Liver (tissue), 8 donors: ENCODE measurements at regions not wholly inside any gene's neighbourhood (a gene's known extent, or its start where the extent isn't known, plus 50 kb on each side); places are given as distances from the start of the nearest gene placed in this dataset.

Experiments
- DNase-seq: peaks from one replicate; pipeline ENCODE4 v3.0.0-alpha.2; 2017; ENCODE audit warnings: low spot score
- H3K27ac ChIP-seq, 2 donors: one replicate each; pipeline ENCODE4 v1.7.0; 2013; ENCODE audit warnings: inconsistent platforms in 2 of 2, low read length in 2 of 2, control low read depth in 1 of 2, low read depth in 1 of 2, mild to moderate bottlenecking in 1 of 2
- H3K27me3 ChIP-seq, 4 donors: one replicate each; pipeline versions ENCODE4 v1.6.1 to v1.7.0; 2013; ENCODE audit warnings: low read length in 3 of 4, inconsistent platforms in 1 of 4, mild to moderate bottlenecking in 1 of 4, moderate library complexity in 1 of 4; ENCODE audit not compliant: control insufficient read depth in 4 of 4, insufficient read depth in 4 of 4
- H3K36me3 ChIP-seq, 4 donors: one replicate each; pipeline versions ENCODE4 v1.6.1 to v1.7.0; 2013; ENCODE audit warnings: low read length in 3 of 4, mild to moderate bottlenecking in 3 of 4, low read depth in 1 of 4, moderate library complexity in 1 of 4; ENCODE audit not compliant: control insufficient read depth in 4 of 4, insufficient read depth in 3 of 4
- H3K4me1 ChIP-seq, 4 donors: one replicate each; pipeline versions ENCODE4 v1.6.1 to v1.7.0; 2013; ENCODE audit warnings: low read length in 3 of 4, mild to moderate bottlenecking in 3 of 4, moderate library complexity in 1 of 4; ENCODE audit not compliant: control insufficient read depth in 4 of 4, insufficient read depth in 4 of 4
- H3K4me3 ChIP-seq, 3 donors: one replicate each; pipeline versions ENCODE4 v1.6.1 to v1.7.0; 2013; ENCODE audit warnings: low read length in 3 of 3, control low read depth in 1 of 3, low read depth in 1 of 3, mild to moderate bottlenecking in 1 of 3
- H3K9ac ChIP-seq, 2 donors: one replicate each; pipeline ENCODE4 v1.7.0; 2013; ENCODE audit warnings: low read length in 2 of 2, mild to moderate bottlenecking in 2 of 2, moderate library complexity in 2 of 2, control low read depth in 1 of 2, low read depth in 1 of 2
- H3K9me3 ChIP-seq, 4 donors: one replicate each; pipeline versions ENCODE4 v1.6.1 to v1.7.0; 2013; ENCODE audit warnings: low read length in 3 of 4; ENCODE audit not compliant: control insufficient read depth in 4 of 4
- EGR1 ChIP-seq, 2 donors: IDR thresholded peaks; 2 replicates each; pipeline ENCODE4 v1.6.1; 2016 to 2018; ENCODE audit warnings: antibody characterized with exemption in 2 of 2, low read depth in 2 of 2
- FOXA1 ChIP-seq: IDR thresholded peaks from 2 replicates; pipeline ENCODE4 v1.6.1; 2016; ENCODE audit warnings: antibody characterized with exemption
- FOXA2 ChIP-seq: IDR thresholded peaks from 2 replicates; pipeline ENCODE4 v1.6.1; 2016; ENCODE audit warnings: antibody characterized with exemption
- GABPA ChIP-seq, 2 donors: IDR thresholded peaks in 1 of 2; conservative IDR thresholded peaks in 1 of 2; 2 replicates each; pipeline ENCODE4 v1.6.1; 2016; ENCODE audit warnings: antibody characterized with exemption in 2 of 2, mild to moderate bottlenecking in 1 of 2, moderate library complexity in 1 of 2
- HNF4A ChIP-seq, 2 donors: conservative IDR thresholded peaks; 2 replicates each; pipeline ENCODE4 v1.6.1; 2016; ENCODE audit warnings: antibody characterized with exemption in 2 of 2, mild to moderate bottlenecking in 2 of 2
- RAD21 ChIP-seq, 2 donors: IDR thresholded peaks; 2 replicates each; pipeline ENCODE4 v1.6.1; 2016; ENCODE audit warnings: antibody characterized with exemption in 2 of 2, mild to moderate bottlenecking in 2 of 2
- RXRA ChIP-seq, 2 donors: IDR thresholded peaks; 2 replicates each; pipeline ENCODE4 v1.6.1; 2017 to 2018; ENCODE audit warnings: antibody characterized with exemption in 2 of 2, mild to moderate bottlenecking in 1 of 2
- SP1 ChIP-seq: IDR thresholded peaks from 2 replicates; pipeline ENCODE4 v1.6.1; 2018; ENCODE audit warnings: antibody characterized with exemption, mild to moderate bottlenecking
- WGBS: extraction: QIAGEN DNeasy Blood & Tissue Kit; methylation state at CpG from one replicate; pipeline ENCODE4 v1.1.7; 2013; 5-methylcytosine and 5-hydroxymethylcytosine counted together
- TF ChIP-seq, protein P1 (sequence below): IDR thresholded peaks from 2 replicates; pipeline ENCODE4 v1.6.1; 2016; ENCODE audit warnings: antibody characterized with exemption
- TF ChIP-seq, protein P2 (sequence below): IDR thresholded peaks from 2 replicates; pipeline ENCODE4 v1.6.1; 2016; ENCODE audit warnings: antibody characterized with exemption, mild to moderate bottlenecking
- TF ChIP-seq, protein P3 (sequence below): IDR thresholded peaks from 2 replicates; pipeline ENCODE4 v1.6.1; 2016; ENCODE audit warnings: antibody characterized with exemption
- TF ChIP-seq, protein P4 (sequence below): IDR thresholded peaks from 2 replicates; pipeline ENCODE4 v1.6.1; 2016; ENCODE audit warnings: antibody characterized with exemption
- TF ChIP-seq, protein P5 (sequence below): fragments of 150-350 bp; IDR thresholded peaks from 2 replicates; pipeline ENCODE4 v1.5.1; 2017; ENCODE audit warnings: improper control_type of control experiment, low read depth, low read length; ENCODE audit not compliant: missing input control
- donor health status: healthy.
- donor health status: healthy.
- donor health status: healthy.
- donor health status: healthy.
- donor health status: healthy.

DNA sequence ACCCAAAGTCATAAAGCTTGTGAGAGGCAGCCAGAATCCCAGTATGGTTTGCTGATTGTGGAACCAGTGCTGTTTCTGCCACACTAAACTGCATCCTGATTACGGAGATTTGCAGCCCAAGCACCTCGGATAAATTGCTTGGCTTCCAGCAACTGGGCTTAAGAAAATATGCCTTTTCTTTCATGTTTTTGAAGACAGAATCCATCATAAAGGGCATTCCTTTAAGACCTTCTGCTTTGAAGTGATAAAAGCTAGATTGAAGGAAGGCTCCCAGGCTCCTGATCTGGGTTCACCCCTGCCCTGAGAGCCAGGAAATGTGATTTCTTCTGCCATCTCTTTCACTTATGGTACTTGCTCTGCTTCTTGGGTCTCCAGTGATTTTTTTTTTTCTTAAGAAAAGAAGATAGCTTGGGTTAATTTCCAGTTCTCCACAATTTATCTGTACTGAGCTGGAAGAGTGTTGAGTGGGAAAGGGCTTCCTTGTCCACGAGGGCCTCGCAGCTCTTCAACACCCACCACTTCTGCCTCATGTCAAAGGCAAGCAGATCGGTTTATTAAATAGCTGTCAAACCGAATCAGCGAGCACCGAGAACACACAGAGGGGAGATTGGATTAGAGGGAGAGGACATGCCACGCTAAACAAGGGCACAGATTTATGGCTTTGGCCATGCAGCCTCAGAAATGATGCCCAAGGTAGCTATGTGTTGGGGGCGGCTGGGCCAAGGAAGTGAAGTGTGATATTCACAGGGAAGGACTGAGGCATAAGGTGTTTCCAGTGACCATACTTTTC is 94.9 kb upstream of the TBX20 start:
- Histone ChIP-seq H3K27ac (no peak overlapping the region), H3K9me3 (no peaks in the 10 kb centered on the region), H3K4me1 (no peaks in the 10 kb centered on the region), H3K4me3 (no peak overlapping the region), H3K36me3 (no peaks in the 10 kb centered on the region), H3K9ac (no peak overlapping the region), H3K27me3 (no peaks in the 10 kb centered on the region)
- DNase-seq = no peak
- 86% methylated on average over 10 of the region's 10 CpGs for WGBS
- TF ChIP-seq, protein P1, sequence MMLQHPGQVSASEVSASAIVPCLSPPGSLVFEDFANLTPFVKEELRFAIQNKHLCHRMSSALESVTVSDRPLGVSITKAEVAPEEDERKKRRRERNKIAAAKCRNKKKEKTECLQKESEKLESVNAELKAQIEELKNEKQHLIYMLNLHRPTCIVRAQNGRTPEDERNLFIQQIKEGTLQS = no peak
- TF ChIP-seq HNF4A (conservative IDR thresholded peaks at IDR 0.05) (no peak), RAD21 (IDR thresholded peaks at IDR 0.05) (no peak)

DNA sequence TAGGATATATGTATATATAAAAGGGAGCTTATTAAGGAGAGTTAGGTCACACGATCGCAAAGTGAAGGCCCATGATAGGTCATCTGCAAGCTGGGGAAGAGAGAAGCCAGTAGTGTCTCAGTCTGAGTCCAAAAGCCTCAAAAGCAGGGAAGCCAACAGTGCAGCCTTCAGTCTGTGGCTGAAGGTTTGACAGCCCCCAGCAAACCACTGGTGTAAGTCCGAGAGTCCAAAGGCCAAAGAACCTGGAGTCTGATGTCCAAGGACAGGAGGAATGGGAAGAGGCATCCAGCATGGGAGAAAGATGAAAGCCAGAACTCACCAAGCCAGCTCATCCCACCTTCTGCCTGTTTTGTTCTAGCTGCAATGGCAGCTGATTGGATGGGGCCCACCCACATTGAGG is 88.9 kb upstream of the TBX20 start:
- WGBS = 91% methylated on average over 3 of the region's 3 CpGs
- Histone ChIP-seq H3K4me1 (no peaks in the 10 kb centered on the region), H3K36me3 (no peaks in the 10 kb centered on the region), H3K9ac (no peak overlapping the region), H3K4me3 (no peak overlapping the region), H3K27me3 (no peaks in the 10 kb centered on the region), H3K27ac (no peak overlapping the region), H3K9me3 (no peaks in the 10 kb centered on the region)
- DNase-seq = no peak
- no peak for TF ChIP-seq EGR1 (IDR thresholded peaks at IDR 0.05; ENCODE audit: low read depth in 2 of 2)
- TF ChIP-seq SP1 = no peak
- TF ChIP-seq, protein P2, sequence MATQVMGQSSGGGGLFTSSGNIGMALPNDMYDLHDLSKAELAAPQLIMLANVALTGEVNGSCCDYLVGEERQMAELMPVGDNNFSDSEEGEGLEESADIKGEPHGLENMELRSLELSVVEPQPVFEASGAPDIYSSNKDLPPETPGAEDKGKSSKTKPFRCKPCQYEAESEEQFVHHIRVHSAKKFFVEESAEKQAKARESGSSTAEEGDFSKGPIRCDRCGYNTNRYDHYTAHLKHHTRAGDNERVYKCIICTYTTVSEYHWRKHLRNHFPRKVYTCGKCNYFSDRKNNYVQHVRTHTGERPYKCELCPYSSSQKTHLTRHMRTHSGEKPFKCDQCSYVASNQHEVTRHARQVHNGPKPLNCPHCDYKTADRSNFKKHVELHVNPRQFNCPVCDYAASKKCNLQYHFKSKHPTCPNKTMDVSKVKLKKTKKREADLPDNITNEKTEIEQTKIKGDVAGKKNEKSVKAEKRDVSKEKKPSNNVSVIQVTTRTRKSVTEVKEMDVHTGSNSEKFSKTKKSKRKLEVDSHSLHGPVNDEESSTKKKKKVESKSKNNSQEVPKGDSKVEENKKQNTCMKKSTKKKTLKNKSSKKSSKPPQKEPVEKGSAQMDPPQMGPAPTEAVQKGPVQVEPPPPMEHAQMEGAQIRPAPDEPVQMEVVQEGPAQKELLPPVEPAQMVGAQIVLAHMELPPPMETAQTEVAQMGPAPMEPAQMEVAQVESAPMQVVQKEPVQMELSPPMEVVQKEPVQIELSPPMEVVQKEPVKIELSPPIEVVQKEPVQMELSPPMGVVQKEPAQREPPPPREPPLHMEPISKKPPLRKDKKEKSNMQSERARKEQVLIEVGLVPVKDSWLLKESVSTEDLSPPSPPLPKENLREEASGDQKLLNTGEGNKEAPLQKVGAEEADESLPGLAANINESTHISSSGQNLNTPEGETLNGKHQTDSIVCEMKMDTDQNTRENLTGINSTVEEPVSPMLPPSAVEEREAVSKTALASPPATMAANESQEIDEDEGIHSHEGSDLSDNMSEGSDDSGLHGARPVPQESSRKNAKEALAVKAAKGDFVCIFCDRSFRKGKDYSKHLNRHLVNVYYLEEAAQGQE = no peak
- TF ChIP-seq, protein P1 = no peak
- no peak for TF ChIP-seq RXRA (IDR thresholded peaks at IDR 0.05)
- no peak for TF ChIP-seq FOXA1
- TF ChIP-seq, protein P3, sequence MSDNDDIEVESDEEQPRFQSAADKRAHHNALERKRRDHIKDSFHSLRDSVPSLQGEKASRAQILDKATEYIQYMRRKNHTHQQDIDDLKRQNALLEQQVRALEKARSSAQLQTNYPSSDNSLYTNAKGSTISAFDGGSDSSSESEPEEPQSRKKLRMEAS = no peak
- TF ChIP-seq, protein P4, sequence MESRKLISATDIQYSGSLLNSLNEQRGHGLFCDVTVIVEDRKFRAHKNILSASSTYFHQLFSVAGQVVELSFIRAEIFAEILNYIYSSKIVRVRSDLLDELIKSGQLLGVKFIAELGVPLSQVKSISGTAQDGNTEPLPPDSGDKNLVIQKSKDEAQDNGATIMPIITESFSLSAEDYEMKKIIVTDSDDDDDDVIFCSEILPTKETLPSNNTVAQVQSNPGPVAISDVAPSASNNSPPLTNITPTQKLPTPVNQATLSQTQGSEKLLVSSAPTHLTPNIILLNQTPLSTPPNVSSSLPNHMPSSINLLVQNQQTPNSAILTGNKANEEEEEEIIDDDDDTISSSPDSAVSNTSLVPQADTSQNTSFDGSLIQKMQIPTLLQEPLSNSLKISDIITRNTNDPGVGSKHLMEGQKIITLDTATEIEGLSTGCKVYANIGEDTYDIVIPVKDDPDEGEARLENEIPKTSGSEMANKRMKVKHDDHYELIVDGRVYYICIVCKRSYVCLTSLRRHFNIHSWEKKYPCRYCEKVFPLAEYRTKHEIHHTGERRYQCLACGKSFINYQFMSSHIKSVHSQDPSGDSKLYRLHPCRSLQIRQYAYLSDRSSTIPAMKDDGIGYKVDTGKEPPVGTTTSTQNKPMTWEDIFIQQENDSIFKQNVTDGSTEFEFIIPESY = no peak
- TF ChIP-seq GABPA (IDR thresholded peaks at IDR 0.05 in 1 of 2, conservative IDR thresholded peaks at IDR 0.05 in 1 of 2) = no peak
- TF ChIP-seq, protein P5, sequence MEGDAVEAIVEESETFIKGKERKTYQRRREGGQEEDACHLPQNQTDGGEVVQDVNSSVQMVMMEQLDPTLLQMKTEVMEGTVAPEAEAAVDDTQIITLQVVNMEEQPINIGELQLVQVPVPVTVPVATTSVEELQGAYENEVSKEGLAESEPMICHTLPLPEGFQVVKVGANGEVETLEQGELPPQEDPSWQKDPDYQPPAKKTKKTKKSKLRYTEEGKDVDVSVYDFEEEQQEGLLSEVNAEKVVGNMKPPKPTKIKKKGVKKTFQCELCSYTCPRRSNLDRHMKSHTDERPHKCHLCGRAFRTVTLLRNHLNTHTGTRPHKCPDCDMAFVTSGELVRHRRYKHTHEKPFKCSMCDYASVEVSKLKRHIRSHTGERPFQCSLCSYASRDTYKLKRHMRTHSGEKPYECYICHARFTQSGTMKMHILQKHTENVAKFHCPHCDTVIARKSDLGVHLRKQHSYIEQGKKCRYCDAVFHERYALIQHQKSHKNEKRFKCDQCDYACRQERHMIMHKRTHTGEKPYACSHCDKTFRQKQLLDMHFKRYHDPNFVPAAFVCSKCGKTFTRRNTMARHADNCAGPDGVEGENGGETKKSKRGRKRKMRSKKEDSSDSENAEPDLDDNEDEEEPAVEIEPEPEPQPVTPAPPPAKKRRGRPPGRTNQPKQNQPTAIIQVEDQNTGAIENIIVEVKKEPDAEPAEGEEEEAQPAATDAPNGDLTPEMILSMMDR = no peak
- no peak for TF ChIP-seq FOXA2
